HEK293 (cell line): ENCODE measurements at regions not wholly inside any gene's neighbourhood (a gene's known extent, or its start where the extent isn't known, plus 50 kb on each side); places are given as distances from the start of the nearest gene placed in this dataset.

Source experiments
- SP2 ChIP-seq: fragments of 450-650 bp; formaldehyde crosslinking; IDR thresholded peaks from 2 replicates; pipeline ENCODE4 v1.5.1; 2016; ENCODE audit warnings: missing biosample characterization, missing genetic modification characterization
- WT1 ChIP-seq: fragments of 450-650 bp; formaldehyde crosslinking; IDR thresholded peaks from 2 replicates; pipeline ENCODE4 v1.5.1; 2016; ENCODE audit warnings: missing biosample characterization, missing genetic modification characterization
- ZBTB44 ChIP-seq: fragments of 450-650 bp; IDR thresholded peaks from 2 replicates; pipeline ENCODE4 v1.5.1; 2018; ENCODE audit warnings: missing biosample characterization, mild to moderate bottlenecking, missing genetic modification characterization
- ZNF169 ChIP-seq: fragments of 450-650 bp; formaldehyde crosslinking; IDR thresholded peaks from 2 replicates; pipeline ENCODE4 v1.5.1; 2016; ENCODE audit warnings: missing biosample characterization, missing genetic modification characterization
- ZNF248 ChIP-seq: fragments of 450-650 bp; formaldehyde crosslinking; IDR thresholded peaks from 2 replicates; pipeline ENCODE4 v1.5.1; 2017; ENCODE audit warnings: missing biosample characterization, missing genetic modification characterization
- ZNF280D ChIP-seq: fragments of 450-650 bp; formaldehyde crosslinking; IDR thresholded peaks from 2 replicates; pipeline ENCODE4 v1.5.1; 2016; ENCODE audit warnings: missing biosample characterization, missing genetic modification characterization
- ZNF335 ChIP-seq: fragments of 450-650 bp; formaldehyde crosslinking; conservative IDR thresholded peaks from 2 replicates; pipeline ENCODE4 v1.5.1; 2016; ENCODE audit warnings: missing biosample characterization, missing genetic modification characterization
- ZNF362 ChIP-seq: fragments of 450-650 bp; formaldehyde crosslinking; IDR thresholded peaks from 2 replicates; pipeline ENCODE4 v1.5.1; 2016; ENCODE audit warnings: missing biosample characterization, missing genetic modification characterization
- ZNF416 ChIP-seq: fragments of 450-650 bp; formaldehyde crosslinking; IDR thresholded peaks from 2 replicates; pipeline ENCODE4 v1.5.1; 2016; ENCODE audit warnings: missing biosample characterization, missing genetic modification characterization
- ZNF501 ChIP-seq: fragments of 450-650 bp; formaldehyde crosslinking; IDR thresholded peaks from 2 replicates; pipeline ENCODE4 v1.5.1; 2016; ENCODE audit warnings: missing biosample characterization, missing genetic modification characterization
- ZNF530 ChIP-seq: fragments of 450-650 bp; formaldehyde crosslinking; IDR thresholded peaks from 2 replicates; pipeline ENCODE4 v1.5.1; 2016; ENCODE audit warnings: low read depth, missing biosample characterization, missing genetic modification characterization
- ZNF561 ChIP-seq: fragments of 450-650 bp; IDR thresholded peaks from 2 replicates; pipeline ENCODE4 v1.5.1; 2018; ENCODE audit warnings: missing biosample characterization, missing genetic modification characterization, borderline replicate concordance
- ZNF596 ChIP-seq: fragments of 450-650 bp; IDR thresholded peaks from 2 replicates; pipeline ENCODE4 v1.5.0; 2018; ENCODE audit warnings: missing biosample characterization, mild to moderate bottlenecking, missing genetic modification characterization, moderate library complexity
- ZNF600 ChIP-seq: fragments of 450-650 bp; formaldehyde crosslinking; IDR thresholded peaks from 2 replicates; pipeline ENCODE4 v1.5.1; 2016; ENCODE audit warnings: missing biosample characterization, missing genetic modification characterization
- ZNF670 ChIP-seq: fragments of 450-650 bp; formaldehyde crosslinking; IDR thresholded peaks from 2 replicates; pipeline ENCODE4 v1.5.1; 2016; ENCODE audit warnings: missing biosample characterization, missing genetic modification characterization, low read depth
- ZNF692 ChIP-seq: fragments of 450-650 bp; formaldehyde crosslinking; IDR thresholded peaks from 2 replicates; pipeline ENCODE4 v1.5.1; 2016; ENCODE audit warnings: missing biosample characterization, missing genetic modification characterization
- ZNF747 ChIP-seq: fragments of 450-650 bp; formaldehyde crosslinking; IDR thresholded peaks from 2 replicates; pipeline ENCODE4 v1.5.1; 2016; ENCODE audit warnings: missing biosample characterization, missing genetic modification characterization
- ZNF768 ChIP-seq: fragments of 450-650 bp; formaldehyde crosslinking; IDR thresholded peaks from 2 replicates; pipeline ENCODE4 v1.5.1; 2018; ENCODE audit warnings: missing biosample characterization, mild to moderate bottlenecking, missing genetic modification characterization
- ZNF785 ChIP-seq: fragments of 450-650 bp; formaldehyde crosslinking; IDR thresholded peaks from 2 replicates; pipeline ENCODE4 v1.5.1; 2016; ENCODE audit warnings: missing biosample characterization, missing genetic modification characterization
- TF ChIP-seq, protein P1 (sequence below): fragments of 450-650 bp; formaldehyde crosslinking; IDR thresholded peaks from 2 replicates; pipeline ENCODE4 v1.5.1; 2017; ENCODE audit warnings: missing biosample characterization, missing genetic modification characterization
- TF ChIP-seq, protein P2 (sequence below): fragments of 450-650 bp; formaldehyde crosslinking; IDR thresholded peaks from 2 replicates; pipeline ENCODE4 v1.5.1; 2016; ENCODE audit warnings: missing biosample characterization, missing genetic modification characterization
- TF ChIP-seq, protein P3 (sequence below): fragments of 450-650 bp; formaldehyde crosslinking; IDR thresholded peaks from 2 replicates; pipeline ENCODE4 v1.5.1; 2016; ENCODE audit warnings: missing biosample characterization, missing genetic modification characterization
- TF ChIP-seq, protein P4 (sequence below): fragments of 450-650 bp; formaldehyde crosslinking; IDR thresholded peaks from 2 replicates; pipeline ENCODE4 v1.5.0; 2017; ENCODE audit warnings: missing biosample characterization, missing genetic modification characterization, borderline replicate concordance

DNA sequence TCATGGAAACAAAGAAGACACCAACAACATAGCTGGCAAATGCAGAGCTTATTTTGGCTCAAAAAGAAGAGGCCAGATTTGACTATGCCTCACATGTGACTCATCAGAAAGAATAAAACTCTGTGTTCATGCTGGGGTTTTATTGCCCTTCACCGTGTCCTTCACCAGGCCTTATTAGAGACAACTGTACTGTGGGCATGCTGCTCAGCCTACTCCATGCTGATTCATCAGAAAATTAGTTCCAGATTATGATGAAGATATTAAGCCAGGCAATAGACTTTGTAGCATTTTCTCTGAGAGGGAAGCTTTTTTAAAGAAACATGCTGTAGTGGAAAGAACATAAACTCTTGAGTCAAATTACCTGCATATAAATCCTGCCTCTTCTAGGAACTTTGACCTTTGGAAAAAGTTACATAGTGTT is 89.8 kb downstream of the CYB561 start (continued):
- TF ChIP-seq, protein P1, sequence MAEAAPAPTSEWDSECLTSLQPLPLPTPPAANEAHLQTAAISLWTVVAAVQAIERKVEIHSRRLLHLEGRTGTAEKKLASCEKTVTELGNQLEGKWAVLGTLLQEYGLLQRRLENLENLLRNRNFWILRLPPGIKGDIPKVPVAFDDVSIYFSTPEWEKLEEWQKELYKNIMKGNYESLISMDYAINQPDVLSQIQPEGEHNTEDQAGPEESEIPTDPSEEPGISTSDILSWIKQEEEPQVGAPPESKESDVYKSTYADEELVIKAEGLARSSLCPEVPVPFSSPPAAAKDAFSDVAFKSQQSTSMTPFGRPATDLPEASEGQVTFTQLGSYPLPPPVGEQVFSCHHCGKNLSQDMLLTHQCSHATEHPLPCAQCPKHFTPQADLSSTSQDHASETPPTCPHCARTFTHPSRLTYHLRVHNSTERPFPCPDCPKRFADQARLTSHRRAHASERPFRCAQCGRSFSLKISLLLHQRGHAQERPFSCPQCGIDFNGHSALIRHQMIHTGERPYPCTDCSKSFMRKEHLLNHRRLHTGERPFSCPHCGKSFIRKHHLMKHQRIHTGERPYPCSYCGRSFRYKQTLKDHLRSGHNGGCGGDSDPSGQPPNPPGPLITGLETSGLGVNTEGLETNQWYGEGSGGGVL (tag by site-specific recombination) = no peak
- TF ChIP-seq, protein P2, sequence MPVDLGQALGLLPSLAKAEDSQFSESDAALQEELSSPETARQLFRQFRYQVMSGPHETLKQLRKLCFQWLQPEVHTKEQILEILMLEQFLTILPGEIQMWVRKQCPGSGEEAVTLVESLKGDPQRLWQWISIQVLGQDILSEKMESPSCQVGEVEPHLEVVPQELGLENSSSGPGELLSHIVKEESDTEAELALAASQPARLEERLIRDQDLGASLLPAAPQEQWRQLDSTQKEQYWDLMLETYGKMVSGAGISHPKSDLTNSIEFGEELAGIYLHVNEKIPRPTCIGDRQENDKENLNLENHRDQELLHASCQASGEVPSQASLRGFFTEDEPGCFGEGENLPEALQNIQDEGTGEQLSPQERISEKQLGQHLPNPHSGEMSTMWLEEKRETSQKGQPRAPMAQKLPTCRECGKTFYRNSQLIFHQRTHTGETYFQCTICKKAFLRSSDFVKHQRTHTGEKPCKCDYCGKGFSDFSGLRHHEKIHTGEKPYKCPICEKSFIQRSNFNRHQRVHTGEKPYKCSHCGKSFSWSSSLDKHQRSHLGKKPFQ (tag by site-specific recombination) = no peak
- no peak for TF ChIP-seq SP2 (tag by site-specific recombination)
- TF ChIP-seq ZNF596 = no peak
- TF ChIP-seq ZNF768 (tag by site-specific recombination) = no peak
- TF ChIP-seq ZNF335 = peak; percentile 64
- TF ChIP-seq ZNF600 (tag by site-specific recombination) = no peak
- TF ChIP-seq ZNF280D (tag by site-specific recombination) = no peak
- no peak for TF ChIP-seq ZNF785
- no peak for TF ChIP-seq ZNF169 (tag by site-specific recombination)
- TF ChIP-seq ZNF362 = no peak
- TF ChIP-seq ZNF530 (tag by site-specific recombination) = no peak
- TF ChIP-seq ZBTB44 (tag by site-specific recombination) = no peak
- no peak for TF ChIP-seq WT1
- no peak for TF ChIP-seq ZNF670
- TF ChIP-seq ZNF501 (tag by site-specific recombination) = no peak
- no peak for TF ChIP-seq ZNF747 (tag by site-specific recombination)
- no peak for TF ChIP-seq ZNF561 (tag by site-specific recombination)
- no peak for TF ChIP-seq ZNF692 (tag by site-specific recombination)
- TF ChIP-seq ZNF248 (tag by site-specific recombination) = no peak
- TF ChIP-seq ZNF416 = no peak
- TF ChIP-seq, protein P3, sequence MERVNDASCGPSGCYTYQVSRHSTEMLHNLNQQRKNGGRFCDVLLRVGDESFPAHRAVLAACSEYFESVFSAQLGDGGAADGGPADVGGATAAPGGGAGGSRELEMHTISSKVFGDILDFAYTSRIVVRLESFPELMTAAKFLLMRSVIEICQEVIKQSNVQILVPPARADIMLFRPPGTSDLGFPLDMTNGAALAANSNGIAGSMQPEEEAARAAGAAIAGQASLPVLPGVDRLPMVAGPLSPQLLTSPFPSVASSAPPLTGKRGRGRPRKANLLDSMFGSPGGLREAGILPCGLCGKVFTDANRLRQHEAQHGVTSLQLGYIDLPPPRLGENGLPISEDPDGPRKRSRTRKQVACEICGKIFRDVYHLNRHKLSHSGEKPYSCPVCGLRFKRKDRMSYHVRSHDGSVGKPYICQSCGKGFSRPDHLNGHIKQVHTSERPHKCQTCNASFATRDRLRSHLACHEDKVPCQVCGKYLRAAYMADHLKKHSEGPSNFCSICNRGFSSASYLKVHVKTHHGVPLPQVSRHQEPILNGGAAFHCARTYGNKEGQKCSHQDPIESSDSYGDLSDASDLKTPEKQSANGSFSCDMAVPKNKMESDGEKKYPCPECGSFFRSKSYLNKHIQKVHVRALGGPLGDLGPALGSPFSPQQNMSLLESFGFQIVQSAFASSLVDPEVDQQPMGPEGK (tag by site-specific recombination) = no peak
- TF ChIP-seq, protein P4, sequence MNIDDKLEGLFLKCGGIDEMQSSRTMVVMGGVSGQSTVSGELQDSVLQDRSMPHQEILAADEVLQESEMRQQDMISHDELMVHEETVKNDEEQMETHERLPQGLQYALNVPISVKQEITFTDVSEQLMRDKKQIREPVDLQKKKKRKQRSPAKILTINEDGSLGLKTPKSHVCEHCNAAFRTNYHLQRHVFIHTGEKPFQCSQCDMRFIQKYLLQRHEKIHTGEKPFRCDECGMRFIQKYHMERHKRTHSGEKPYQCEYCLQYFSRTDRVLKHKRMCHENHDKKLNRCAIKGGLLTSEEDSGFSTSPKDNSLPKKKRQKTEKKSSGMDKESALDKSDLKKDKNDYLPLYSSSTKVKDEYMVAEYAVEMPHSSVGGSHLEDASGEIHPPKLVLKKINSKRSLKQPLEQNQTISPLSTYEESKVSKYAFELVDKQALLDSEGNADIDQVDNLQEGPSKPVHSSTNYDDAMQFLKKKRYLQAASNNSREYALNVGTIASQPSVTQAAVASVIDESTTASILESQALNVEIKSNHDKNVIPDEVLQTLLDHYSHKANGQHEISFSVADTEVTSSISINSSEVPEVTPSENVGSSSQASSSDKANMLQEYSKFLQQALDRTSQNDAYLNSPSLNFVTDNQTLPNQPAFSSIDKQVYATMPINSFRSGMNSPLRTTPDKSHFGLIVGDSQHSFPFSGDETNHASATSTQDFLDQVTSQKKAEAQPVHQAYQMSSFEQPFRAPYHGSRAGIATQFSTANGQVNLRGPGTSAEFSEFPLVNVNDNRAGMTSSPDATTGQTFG (tag by site-specific recombination) = no peak
